Tibial nerve (tissue), 4 donors: ENCODE measurements at regions not wholly inside any gene's neighbourhood (a gene's known extent, or its start where the extent isn't known, plus 50 kb on each side); places are given as distances from the start of the nearest gene placed in this dataset.

Experiments
- CTCF ChIP-seq, 5 experiments: fragments of 200-600 bp in 3 of 5; fragments of 450-650 bp in 2 of 5; sonication (generic) in 3 of 5; IDR thresholded peaks; one replicate each; pipeline ENCODE4 v1.5.1; 2016 to 2019; ENCODE audit warnings: antibody characterized with exemption in 5 of 5, mild to moderate bottlenecking in 3 of 5, moderate library complexity in 2 of 5
- EP300 ChIP-seq, 2 donors: sonication (generic); formaldehyde crosslinking; IDR thresholded peaks; one replicate each; pipeline ENCODE4 v1.6.1; 2017; ENCODE audit warnings: antibody characterized with exemption in 2 of 2, mild to moderate bottlenecking in 1 of 2
- POLR2A ChIP-seq, 2 donors: fragments of 450-650 bp; IDR thresholded peaks; one replicate each; pipeline ENCODE4 v1.6.1; 2017; ENCODE audit warnings: antibody characterized with exemption in 2 of 2, mild to moderate bottlenecking in 2 of 2, moderate library complexity in 2 of 2

DNA sequence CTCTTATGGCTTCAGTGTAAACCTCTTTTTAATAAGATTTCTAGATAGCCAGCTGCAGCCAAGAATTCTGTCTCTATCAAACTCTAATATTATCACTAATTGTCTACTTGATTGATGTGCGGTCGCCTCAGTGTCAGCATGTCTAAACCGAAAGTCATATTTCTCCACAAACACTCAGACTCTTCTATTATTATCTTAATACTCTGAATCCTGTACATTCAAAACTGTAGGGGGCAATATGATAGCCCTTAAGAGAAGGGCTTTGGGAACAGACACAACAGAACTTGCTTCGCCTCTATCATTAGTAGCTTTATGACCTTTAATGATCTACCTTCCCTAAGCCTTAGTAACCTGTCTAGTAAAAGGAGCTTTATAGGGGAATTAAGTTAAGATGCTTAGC lies 379.7 kb upstream of the PTCHD4 start:
- no peak for TF ChIP-seq CTCF (IDR thresholded peaks at IDR 0.05)
- TF ChIP-seq POLR2A (IDR thresholded peaks at IDR 0.05) = no peak
- TF ChIP-seq EP300 (IDR thresholded peaks at IDR 0.05) = no peak
